SK-N-DZ (cell line): ENCODE measurements at regions not wholly inside any gene's neighbourhood (a gene's known extent, or its start where the extent isn't known, plus 50 kb on each side); places are given as distances from the start of the nearest gene placed in this dataset.
A peak's percentile ranks its signal among the peaks of the same experiment; 100 is the strongest.

Source experiments
- DNase-seq: peaks from one replicate; pipeline ENCODE4 v3.0.0-alpha.2; 2015; ENCODE audit warnings: low spot score

DNA sequence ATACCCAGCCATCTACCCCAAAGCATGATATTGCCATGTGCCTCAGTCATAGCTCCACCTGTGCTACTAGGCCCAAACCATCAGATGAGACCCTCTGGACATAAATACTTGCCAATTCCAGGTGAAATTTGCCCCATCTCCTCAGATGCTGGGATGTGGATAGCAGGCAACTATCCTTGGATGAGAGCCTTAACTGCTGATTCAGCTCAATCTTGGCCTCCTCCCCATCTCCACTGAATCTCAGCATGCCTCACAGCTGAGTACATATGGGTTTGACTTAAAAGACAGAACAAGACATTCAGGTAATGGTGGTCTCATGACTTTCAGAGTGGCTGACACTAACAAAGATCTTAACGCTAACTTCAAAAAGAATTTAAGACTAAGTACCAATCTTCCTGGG is 50.8 kb upstream of the KLHL13 start:
- no peak for DNase-seq

DNA sequence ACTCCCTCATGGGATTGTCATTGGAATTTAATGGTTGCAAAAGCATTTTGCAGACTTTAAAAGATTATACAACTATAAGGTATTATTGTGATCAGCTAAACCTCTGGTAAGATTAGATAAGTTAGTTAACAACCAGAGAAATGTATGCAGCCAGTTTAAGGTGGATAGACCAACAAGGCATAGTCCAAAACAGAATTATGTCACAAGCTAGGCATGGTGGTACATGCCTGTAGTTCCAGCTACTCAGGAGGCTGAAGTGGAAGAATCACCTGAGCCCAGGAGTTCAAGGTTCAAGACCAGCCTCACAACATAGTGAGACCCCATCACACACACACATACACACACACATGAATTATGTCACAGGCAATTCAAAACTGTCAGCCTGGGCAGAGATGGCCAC is 54.7 kb upstream of the KLHL13 start:
- no peak for DNase-seq

DNA sequence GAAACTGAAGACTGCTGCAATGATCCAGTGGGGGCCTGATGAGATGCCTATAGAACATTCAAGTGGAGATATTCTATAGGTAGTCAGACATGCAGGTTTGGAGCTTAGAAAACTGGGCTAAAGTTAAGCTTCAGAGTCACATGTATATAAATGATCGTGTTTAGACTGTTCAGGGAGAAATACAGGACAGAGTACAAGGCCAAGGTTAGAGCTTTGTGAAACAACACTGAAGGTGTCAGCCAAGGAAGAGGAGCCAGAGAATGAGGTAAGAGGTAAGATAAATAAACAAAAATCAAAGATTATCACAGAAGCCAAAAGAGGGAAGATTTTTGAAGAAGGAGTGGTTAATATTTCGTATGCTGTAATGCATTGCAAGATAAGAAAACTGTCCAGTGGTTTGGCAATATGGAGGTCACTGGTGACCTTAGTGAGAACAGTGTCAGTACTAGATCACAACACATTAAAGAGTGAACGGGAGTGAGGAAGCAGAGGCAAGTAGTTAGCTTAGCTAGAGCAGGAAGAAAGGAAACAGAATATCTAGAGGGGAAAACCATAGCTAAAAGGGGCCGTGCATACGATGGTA is 58.0 kb upstream of the KLHL13 start:
- no peak for DNase-seq

DNA sequence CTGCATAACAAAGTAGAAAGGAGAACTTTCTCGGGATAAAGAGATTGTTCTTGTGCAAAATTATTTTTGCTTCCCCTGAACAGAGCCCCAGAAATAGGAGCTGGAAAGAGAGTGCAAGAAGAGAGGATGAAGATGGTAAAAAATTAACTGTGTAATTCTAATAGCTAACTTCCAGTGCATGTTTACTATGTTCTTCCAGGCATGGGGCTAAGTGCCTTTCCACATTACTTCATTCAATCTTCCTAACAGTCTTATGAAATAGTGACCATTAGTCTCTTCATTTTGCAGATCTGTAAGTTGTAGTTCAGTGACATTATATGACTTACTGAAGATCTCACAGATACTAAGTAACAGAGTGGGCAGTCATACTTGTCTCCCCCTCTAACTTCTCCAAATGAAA is 61.1 kb upstream of the KLHL13 start:
- DNase-seq, result no peak

DNA sequence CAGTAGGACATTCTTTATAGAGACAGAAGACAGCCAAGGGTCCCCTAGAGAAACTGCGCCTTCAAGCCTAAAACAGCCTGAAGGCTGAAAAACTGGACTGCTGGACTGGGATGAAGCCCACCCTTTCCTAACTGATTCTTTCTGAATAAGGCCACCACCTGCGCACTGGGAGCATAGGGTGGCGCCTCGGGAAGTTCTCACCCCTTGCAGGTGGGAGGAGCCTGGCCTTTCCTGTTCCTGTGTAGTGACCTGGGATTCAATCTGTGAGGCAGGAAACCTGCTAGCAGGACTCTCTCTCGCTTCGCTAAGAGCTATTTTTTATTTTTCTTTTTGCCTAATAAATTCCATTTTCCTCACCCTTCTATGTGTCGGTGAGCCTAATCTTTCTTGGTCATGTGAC is 61.8 kb upstream of the KLHL13 start:
- no peak for DNase-seq

DNA sequence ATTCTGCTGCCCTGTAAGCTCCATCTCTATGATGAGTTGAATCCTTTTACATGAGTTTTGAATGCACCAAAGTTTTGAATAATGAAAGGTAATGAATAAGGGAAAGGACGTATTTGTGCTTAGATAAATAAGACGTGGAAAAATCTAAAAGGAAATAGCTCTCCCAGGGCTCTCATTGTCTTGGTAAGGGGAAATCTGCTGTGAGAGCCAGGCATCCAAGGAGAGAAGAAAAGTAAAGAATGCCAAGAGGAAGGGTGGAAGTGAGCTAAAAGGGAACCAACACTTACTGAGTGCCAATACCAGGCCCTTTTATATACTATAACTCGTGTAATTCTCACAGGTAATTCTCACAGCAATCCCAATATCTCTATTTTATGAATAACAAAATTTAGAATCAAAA is 62.6 kb upstream of the KLHL13 start:
- no peak for DNase-seq

DNA sequence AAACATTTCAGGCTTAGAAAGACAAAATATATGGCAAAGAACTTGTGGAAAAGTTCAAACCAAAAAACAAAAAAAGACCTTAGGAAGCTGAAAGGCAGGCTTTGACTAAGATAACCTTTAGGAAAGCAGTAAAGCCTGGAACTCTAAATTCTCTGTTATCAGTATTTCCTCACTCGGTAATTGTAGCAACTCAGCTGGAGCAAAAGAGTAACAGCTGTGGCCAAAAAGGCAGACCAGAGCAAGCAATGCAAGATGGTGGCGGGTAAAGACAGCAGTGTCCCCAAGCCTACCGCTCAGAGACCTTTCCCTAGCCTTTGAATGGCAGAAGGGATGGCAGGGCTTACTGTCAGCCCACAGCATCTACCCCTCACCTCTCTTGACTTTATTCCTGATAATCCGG is 63.1 kb upstream of the KLHL13 start:
- no peak for DNase-seq

DNA sequence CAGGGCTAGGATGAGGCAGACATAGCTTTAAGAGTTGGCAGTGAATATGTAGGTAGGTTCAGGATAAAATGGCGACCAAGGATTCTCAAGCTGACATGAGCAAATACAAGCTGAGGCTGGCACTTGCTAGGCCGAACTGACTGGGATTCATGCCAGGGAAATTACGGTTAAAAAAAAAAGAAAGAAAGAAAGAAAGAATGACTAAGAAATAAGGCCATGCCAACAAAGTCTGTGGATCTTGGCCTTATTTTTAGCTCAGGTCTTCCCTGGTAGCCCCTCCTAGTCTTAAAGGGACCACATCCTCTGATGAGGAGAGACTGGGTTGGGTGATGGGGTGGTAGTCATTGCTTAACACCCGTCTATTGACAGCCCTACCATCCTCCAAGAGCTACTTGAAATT is 64.4 kb upstream of the KLHL13 start:
- no peak for DNase-seq

DNA sequence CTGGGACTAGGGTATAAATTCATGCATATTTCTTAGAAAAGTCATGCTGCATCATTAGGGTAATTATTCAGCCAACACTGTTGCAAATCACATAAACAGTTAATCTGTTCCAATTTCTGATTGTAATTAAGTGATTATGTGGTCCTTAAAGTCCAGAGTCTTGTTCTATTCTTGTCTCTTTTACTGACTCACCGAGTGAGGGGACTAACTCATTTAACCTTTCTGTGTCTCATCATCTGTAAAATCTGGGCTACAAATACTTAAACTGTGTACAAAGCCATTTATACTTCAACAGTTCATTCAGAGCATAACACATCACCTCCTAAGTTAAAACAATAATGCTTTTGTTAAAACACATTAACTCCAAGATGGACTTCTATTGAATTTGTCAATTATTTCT is 65.4 kb upstream of the KLHL13 start:
- no peak for DNase-seq

DNA sequence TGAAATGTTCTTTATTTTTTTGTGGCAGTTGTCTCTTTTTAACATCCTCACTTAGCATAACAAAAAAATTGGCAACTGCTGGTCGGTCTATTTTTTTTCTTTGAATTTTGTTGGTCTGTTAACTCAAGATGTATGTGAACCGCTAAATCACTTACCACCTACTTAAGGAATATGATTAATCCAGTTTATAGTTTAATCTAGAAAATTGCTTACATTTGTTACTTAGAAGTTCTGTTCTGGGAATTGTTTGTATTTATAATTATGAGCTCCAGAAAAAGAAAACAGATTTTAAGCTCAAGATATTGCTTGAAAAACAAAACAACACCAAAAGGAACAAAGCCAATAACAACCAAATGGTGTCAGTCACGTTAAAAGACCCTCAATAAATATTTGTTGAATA is 66.1 kb upstream of the KLHL13 start:
- DNase-seq, result no peak

DNA sequence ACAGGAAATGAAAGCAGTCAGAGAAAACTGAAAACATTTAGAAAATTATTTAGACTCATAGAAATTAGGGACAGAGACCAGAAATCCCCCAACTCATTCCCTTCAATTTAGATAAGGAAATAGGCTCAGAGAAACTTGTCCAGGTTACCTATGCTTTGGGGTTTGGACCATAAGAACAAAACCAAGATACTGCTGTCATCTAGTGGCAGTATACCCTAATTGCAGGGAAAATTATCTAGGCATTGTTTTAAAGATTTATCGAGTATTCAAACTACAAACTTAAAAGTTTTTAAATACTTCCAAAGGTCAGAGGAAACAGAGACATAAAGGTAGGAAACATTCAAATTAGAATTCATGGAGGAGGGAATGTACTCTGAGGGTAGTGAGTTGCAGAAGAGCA is 67.0 kb upstream of the KLHL13 start:
- DNase-seq, result no peak

DNA sequence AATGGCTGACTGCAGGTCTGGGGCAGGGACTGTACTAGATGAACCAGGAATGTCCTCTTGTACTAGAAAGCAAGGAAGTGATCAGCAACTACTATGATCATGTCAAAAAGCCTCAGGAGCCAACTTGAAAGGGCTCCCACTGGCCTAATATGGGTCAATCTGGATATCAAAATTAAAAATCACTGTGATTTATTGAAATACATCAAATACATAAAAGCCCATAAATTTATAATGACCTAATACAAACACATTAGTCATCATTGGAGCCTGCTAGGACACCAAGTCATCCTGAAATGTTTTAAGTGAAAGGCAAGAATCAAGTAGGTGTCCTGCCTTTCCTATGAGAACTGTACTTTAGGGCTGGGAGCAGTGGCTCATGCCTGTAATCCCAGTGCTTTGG is 70.5 kb upstream of the KLHL13 start:
- DNase-seq, result no peak

DNA sequence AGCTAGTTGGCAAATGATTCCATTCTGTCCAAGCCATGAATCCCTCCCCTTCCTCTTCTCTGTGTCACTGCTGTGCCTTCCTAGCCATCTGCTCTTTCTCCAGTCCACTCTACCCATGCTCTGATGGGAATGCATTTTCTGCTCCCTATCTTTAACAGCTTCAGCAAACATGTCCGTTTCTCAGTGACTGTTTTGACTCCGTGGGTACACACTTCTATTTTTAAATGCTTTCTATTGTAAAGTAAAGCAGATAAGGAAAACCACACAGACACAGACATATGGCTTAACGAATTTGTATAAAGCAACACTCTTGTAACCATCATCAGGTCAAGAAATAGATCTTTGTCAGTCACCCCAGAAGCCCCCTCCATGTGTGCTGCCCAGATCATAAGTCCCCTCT is 72.4 kb upstream of the KLHL13 start:
- DNase-seq, result peak; percentile 85

DNA sequence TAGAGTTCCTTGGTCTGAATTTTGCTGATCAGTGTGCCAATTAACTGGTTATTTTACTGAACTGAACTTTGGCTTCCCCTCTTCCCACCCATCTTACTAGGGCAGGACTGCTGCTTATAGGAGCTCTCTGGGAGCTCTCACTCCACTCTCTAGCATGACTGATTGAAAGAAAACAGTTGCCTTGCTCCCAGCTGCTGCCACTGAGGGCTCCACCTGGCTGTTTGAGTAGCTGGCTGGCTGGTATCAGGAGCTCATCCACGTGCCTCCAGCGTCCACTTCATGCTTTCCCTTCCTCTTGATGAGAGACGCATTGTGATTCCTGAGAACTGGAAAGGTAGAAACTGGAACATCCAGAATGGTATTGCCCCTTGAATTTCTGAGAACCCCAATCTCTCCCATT is 73.0 kb upstream of the KLHL13 start:
- DNase-seq, result peak; percentile 88

DNA sequence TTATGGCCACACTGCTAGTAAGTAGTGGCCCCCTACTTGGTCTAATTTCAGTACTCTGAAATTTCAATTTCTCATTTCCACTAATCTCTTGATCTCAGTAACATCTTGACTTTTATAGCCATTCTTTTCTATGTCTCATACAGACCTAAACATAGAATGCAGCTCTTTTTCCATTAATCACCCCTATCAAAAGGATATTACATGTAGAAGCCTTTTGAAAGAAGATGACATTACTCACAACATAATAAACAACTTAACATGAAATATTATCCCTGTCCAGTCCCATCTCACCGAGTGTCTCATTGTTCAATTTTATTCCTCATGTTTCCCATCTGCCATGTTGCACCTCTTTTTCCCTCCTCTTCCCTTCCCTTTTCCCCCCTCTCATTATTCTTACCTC is 81.1 kb upstream of the KLHL13 start:
- no peak for DNase-seq

DNA sequence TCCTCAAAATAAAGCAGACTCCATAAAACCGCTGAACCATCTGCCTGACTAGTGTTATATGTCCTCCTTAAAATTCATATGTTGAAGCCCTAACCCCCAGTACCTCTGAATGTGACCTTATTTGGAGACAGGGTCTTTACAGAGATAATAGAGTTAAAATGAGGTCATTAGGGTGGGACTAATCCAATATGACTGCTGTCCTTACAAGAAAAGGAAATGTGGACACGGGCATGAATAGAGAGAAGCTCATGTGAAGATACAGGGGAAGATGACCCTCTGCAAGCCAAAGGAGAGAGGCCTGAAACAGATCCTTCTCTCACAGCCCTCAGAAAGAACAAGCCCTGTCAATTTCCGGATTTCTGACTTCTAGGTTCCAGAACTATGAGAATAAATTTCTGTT is 82.0 kb upstream of the KLHL13 start:
- DNase-seq, result peak; percentile 76

DNA sequence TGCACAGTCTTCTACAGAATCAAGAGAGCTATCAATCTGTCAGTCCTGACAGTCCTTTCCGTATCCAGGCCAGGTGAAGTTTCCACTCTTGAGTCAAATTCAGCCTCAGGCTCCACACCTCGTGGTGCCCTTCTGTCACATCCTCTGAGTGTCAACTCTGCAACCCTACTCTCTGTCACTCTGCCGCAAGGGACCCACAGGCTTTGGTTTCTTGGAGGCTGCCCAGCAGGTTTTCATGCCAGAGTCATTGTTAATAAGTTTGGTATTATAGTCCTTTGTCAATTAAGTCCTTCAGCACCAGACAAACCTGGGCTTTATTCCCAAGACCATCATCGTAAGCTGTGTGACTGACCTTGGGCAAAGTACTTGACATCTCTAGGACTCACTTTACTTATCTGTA is 83.4 kb upstream of the KLHL13 start:
- DNase-seq, result no peak

DNA sequence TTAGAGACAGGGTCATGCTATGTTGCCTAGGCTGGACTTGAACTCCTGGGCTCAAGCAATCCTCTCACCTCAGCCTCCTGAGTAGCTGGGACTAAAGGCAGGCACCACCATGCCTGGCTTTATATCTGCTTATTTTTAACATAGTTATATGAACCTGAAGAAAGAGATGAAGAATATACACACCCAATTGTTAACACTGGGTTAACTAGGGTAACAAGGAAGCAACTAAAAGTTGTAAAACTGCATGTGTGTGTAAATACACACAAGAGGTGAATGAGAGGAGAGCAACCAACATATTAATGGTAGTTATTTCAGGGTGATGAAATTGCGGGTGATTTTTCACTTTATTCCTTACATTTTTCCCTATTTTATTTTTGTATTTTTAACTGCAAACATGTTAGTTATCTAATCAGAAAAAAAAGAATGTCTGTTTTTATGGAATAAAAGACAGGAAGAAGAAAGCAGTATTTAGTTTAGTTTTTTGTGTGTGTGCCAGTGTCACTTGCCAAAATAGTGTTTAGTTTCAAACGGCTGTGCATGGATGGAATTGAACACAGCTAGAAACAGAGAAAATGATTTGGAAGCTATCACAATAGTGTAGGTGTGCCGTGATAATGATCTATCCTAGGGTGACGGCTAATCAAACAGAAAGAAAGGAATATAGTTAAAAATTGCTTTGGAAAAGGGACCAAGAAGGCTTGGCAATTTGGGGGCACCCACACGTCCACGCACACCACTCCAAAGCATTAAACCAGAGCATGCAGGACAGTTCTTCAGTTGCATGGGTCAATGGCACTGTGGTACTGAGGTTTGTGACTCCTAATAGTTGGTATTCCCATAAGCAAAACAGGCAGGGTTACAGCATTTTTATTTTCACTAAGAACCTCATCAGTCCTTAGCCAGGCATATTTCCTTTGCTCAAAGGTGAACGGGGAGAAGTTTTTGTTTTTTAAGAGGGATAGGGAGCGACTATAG is 89.1 kb upstream of the KLHL13 start:
- DNase-seq, result no peak

DNA sequence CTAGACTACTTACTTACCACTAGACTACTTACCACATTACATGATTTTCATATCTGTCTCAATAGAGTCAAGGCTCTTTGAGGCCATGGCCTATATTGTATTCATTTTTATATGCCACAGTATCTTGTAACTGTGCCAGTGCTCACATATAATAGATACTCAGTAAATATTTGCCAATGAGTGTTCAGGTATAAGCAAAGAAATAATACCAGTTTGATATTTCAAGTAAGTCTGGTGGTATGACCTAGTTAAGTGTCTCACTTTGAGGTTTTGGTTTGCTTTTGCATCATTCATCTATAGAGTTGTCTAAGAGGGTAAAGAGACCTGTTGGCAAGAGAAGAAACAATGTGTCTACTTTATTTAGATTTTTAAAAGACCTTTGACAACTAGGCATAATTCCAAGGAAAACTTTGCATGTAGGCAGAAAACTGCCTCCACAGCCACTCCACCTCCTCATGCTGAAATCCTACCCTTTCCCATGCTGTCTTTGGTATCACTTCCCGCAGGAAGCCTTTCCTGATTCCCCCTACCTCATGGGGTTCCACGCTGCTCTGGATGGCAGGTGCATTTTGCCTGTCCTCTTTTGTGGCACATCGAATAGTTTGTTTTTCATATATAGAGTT is 91.3 kb upstream of the KLHL13 start:
- DNase-seq, result no peak

DNA sequence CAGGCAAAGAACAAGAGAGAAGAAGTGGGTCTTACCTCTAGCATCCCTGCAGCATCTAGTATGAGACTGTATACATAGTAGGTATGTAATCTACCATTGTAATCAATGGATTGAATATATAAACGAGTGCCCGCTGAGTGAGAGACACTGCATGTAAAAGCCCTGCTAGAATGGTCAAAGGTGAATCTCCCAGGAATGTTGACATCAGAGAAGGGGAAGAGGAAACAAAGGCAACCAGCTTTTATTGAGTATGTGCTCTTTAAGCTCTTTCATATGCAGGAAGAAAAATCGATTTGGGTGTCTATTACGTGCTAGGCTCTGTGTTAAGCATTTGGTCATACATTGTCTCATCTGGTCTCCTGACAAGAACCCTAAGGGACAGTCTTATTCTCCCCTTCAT is 91.9 kb upstream of the KLHL13 start:
- no peak for DNase-seq

DNA sequence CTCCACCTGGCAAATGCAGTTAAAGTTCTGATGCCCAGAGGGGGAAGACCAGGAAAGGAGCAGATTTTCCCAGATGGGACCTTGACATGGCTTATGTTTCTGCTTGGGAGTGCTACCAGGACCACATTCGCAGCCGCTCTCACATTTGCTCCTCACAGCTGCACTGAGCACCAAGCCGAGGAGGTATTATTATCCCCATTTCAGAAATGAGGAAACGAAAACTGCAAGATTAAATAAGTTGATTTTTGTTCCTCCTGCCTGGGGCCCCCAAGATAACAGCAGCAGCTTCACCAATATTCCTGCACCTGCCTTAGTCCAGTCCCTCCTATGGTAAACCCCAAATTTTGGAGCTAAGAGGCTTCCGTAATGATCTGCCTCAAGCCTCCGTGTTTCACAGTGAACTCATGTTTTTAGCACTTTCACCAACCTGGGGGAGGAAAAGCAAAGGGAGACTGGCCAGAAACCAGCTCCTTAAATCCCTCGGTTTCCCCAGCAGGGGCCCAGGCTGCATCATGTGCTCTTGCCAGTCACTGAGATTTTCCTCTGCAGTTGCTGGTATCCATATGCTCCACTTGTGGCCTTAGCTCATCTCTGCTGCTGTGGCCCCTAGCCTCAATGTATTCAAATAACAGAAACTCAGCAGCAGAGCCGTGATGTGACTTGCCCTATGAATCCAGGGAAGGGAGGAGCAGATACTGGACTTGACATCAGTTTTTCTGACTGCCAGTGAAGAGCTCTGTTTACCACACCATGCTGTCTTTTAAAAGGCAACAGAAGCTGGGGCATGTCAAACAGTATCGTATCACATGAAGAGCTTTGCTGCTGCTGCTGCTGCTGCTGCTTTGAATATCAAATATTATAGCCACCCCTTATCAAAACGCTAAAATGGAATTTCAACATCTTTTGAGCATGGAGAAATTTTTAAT is 95.5 kb upstream of the KLHL13 start:
- no peak for DNase-seq

DNA sequence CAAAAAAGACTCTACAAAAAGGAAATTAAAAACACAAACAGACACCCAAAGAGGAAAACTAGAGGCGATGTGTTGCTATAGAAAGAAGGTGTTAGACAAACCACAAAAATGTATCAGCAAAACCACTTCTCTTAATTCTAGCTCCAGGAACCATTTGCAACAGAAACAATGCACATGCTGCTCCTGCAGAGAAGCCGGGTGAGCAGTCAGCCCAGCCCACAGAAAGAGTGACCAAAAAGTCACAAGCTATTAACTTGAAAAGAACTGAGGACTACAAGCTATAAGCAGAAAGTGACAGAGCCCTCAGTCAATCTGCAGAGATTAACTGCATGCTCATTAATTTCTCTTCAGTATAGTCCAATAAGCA is 96.2 kb upstream of the KLHL13 start:
- no peak for DNase-seq
